Breast epithelium (tissue), 4 donors: ENCODE measurements at regions not wholly inside any gene's neighbourhood (a gene's known extent, or its start where the extent isn't known, plus 50 kb on each side); places are given as distances from the start of the nearest gene placed in this dataset.

Source experiments
- DNase-seq, 2 donors: peaks; one replicate each; pipeline ENCODE4 v3.0.0-alpha.2; 2019; ENCODE audit warnings: low spot score in 2 of 2
- H3K27ac ChIP-seq, 2 donors: fragments of 200-600 bp; sonication (generic) in 1 of 2; one replicate each; pipeline ENCODE4 v1.5.1; 2016 to 2019; ENCODE audit warnings: mild to moderate bottlenecking in 1 of 2
- H3K27me3 ChIP-seq, 2 donors: fragments of 200-600 bp; sonication (generic) in 1 of 2; one replicate each; pipeline versions ENCODE4 v1.5.1 to v1.6.0; 2017 to 2019; ENCODE audit warnings: control low read depth in 1 of 2, mild to moderate bottlenecking in 1 of 2
- H3K36me3 ChIP-seq: fragments of 200-600 bp; one replicate; pipeline ENCODE4 v1.5.1; 2019
- H3K4me1 ChIP-seq, 2 donors: fragments of 200-600 bp; sonication (generic); one replicate each; pipeline ENCODE4 v1.5.1; 2016 to 2019; ENCODE audit warnings: control low read depth in 1 of 2
- H3K4me3 ChIP-seq, 3 donors: fragments of 200-600 bp; sonication (generic); 1 replicate in 2 of 3; 2 replicates in 1 of 3; pipeline ENCODE4 v1.5.1; 2016 to 2019; ENCODE audit warnings: mild to moderate bottlenecking in 3 of 3, moderate library complexity in 2 of 3
- H3K9me3 ChIP-seq, 2 donors: fragments of 200-600 bp; sonication (generic) in 1 of 2; one replicate each; pipeline ENCODE4 v1.5.1; 2016 to 2019; ENCODE audit warnings: control low read depth in 1 of 2
- POLR2A ChIP-seq: fragments of 450-650 bp; IDR thresholded peaks from one replicate; pipeline ENCODE4 v1.6.1; 2016; ENCODE audit warnings: antibody characterized with exemption, mild to moderate bottlenecking, moderate library complexity
- POLR2AphosphoS5 ChIP-seq, 3 donors: sonication (generic); formaldehyde crosslinking; IDR thresholded peaks; one replicate each; pipeline ENCODE4 v1.6.1; 2017; ENCODE audit warnings: antibody characterized with exemption in 3 of 3
- intact Hi-C: fragments of 100-400 bp; cut with DNase I; formaldehyde crosslinking; loops from one replicate; pipeline ENCODE4 v1.15.1; 2023; ENCODE audit warnings: low total_unique reads
- TF ChIP-seq, protein P1 (sequence below), 3 donors: fragments of 450-650 bp; IDR thresholded peaks; one replicate each; pipeline ENCODE4 v1.5.1; 2016 to 2017; ENCODE audit warnings: antibody characterized with exemption in 3 of 3, mild to moderate bottlenecking in 3 of 3, moderate library complexity in 3 of 3

GRCh38 chr14:39562175-39562574, 129.9 kb upstream of the FBXO33 start:
- H3K9me3 ChIP-seq: peaks cover 8 to 16% of the 10 kb centered on the region in 2 donors
- no peak overlapping the region for H3K4me3 ChIP-seq
- H3K27ac ChIP-seq: no peak overlapping the region
- no peaks in the 10 kb centered on the region for H3K27me3 ChIP-seq
- H3K4me1 ChIP-seq: no peaks in the 10 kb centered on the region
- intact Hi-C loops: no loop called here
- TF ChIP-seq POLR2AphosphoS5 (IDR thresholded peaks at IDR 0.05) (no peak), POLR2A (no peak)
- TF ChIP-seq, protein P1, sequence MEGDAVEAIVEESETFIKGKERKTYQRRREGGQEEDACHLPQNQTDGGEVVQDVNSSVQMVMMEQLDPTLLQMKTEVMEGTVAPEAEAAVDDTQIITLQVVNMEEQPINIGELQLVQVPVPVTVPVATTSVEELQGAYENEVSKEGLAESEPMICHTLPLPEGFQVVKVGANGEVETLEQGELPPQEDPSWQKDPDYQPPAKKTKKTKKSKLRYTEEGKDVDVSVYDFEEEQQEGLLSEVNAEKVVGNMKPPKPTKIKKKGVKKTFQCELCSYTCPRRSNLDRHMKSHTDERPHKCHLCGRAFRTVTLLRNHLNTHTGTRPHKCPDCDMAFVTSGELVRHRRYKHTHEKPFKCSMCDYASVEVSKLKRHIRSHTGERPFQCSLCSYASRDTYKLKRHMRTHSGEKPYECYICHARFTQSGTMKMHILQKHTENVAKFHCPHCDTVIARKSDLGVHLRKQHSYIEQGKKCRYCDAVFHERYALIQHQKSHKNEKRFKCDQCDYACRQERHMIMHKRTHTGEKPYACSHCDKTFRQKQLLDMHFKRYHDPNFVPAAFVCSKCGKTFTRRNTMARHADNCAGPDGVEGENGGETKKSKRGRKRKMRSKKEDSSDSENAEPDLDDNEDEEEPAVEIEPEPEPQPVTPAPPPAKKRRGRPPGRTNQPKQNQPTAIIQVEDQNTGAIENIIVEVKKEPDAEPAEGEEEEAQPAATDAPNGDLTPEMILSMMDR (IDR thresholded peaks at IDR 0.05): no peak
- no peak for DNase-seq
- no peaks in the 10 kb centered on the region for H3K36me3 ChIP-seq

- no peak overlapping the region for H3K4me3 ChIP-seq
- H3K4me1 ChIP-seq: no peaks in the 10 kb centered on the region
- intact Hi-C loops: no loop called here
- no peaks in the 10 kb centered on the region for H3K36me3 ChIP-seq
- H3K27me3 ChIP-seq: no peaks in the 10 kb centered on the region
- peaks cover 8 to 18% of the 10 kb centered on the region in 2 donors for H3K9me3 ChIP-seq
- DNase-seq: no peak
- H3K27ac ChIP-seq: no peak overlapping the region
- TF ChIP-seq, protein P1 (IDR thresholded peaks at IDR 0.05): no peak
Observed at GRCh38 chr14:39558525-39558924, 126.3 kb upstream of the FBXO33 start.

DNA sequence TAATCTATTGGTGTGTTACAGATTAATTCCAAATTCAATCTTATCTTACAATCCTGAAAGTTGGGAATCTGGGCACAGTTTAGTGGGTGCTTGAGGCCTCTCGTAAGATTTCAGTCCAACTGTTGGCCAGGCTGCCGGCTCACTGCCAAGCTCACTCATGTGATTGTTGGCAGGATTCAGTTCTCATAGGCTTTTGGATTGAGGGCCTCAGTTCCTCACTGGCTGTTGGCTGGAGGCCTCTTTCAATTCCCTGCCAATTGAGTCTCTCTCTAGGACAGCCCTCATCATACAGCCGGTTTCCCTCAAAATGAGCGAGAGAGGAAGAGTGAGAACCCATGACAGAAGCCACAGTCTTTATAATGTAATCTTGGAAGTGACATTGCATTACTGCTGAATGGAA, 123.5 kb upstream of the FBXO33 start:
- DNase-seq: no peak
- intact Hi-C loops: no loop called here
- peaks cover under 1 to 18% of the 10 kb centered on the region in 2 donors for H3K9me3 ChIP-seq

GRCh38 chr14:39554576-39554975, 122.3 kb upstream of the FBXO33 start:
- H3K27me3 ChIP-seq: no peaks in the 10 kb centered on the region
- no peak overlapping the region for H3K27ac ChIP-seq
- H3K4me1 ChIP-seq: no peaks in the 10 kb centered on the region
- TF ChIP-seq, protein P1 (IDR thresholded peaks at IDR 0.05): no peak
- TF ChIP-seq POLR2AphosphoS5 (IDR thresholded peaks at IDR 0.05): no peak
- TF ChIP-seq POLR2A: no peak
- intact Hi-C loops: no loop called here
- DNase-seq: no peak
- H3K36me3 ChIP-seq: no peaks in the 10 kb centered on the region
- no peak overlapping the region for H3K4me3 ChIP-seq
- peaks cover 0 to 18% of the 10 kb centered on the region in 2 donors for H3K9me3 ChIP-seq

More for the DNA sequence above, 123.5 kb upstream of the FBXO33 start:
- H3K36me3 ChIP-seq: no peaks in the 10 kb centered on the region
- TF ChIP-seq POLR2AphosphoS5 (IDR thresholded peaks at IDR 0.05): no peak
- no peaks in the 10 kb centered on the region for H3K27me3 ChIP-seq
- no peak overlapping the region for H3K27ac ChIP-seq
- no peak overlapping the region for H3K4me3 ChIP-seq
- H3K4me1 ChIP-seq: no peaks in the 10 kb centered on the region

- H3K27me3 ChIP-seq: no peaks in the 10 kb centered on the region
- intact Hi-C loops: no loop called here
- no peaks in the 10 kb centered on the region for H3K4me1 ChIP-seq
- no peak overlapping the region for H3K4me3 ChIP-seq
- no peak for DNase-seq
- H3K36me3 ChIP-seq: no peaks in the 10 kb centered on the region
- no peak overlapping the region for H3K27ac ChIP-seq
- no peak for TF ChIP-seq POLR2AphosphoS5 (IDR thresholded peaks at IDR 0.05)
- no peak for TF ChIP-seq POLR2A
- TF ChIP-seq, protein P1 (IDR thresholded peaks at IDR 0.05): no peak
- H3K9me3 ChIP-seq: peaks cover 0 to 19% of the 10 kb centered on the region in 2 donors
Observed at GRCh38 chr14:39548358-39548757, 116.1 kb upstream of the FBXO33 start.

DNA sequence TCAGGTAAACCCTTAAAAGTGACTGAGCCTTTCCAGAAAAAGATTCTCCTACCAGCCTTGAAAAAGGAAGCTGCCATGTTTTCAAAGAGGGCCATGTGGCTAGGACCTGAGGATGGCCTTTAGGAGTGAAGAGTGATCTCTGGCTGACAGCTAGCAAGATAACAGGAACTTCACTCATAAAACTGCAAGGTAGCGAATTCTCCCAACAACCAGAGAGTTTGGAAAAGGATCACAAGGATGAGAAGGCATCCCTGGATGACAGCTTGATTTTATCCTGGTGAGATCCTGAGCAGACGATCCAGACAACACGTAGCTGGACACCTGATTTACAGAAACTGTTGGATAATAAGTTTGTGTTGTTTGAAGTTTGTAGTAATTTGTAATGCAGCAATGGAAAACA, 115.6 kb upstream of the FBXO33 start:
- Histone ChIP-seq H3K4me3 (no peak overlapping the region), H3K36me3 (no peaks in the 10 kb centered on the region), H3K4me1 (no peaks in the 10 kb centered on the region), H3K27ac (no peak overlapping the region), H3K27me3 (no peaks in the 10 kb centered on the region), H3K9me3 (peaks cover 0 to 24% of the 10 kb centered on the region in 2 donors)
- no peak for DNase-seq
- intact Hi-C loops: no loop called here
- TF ChIP-seq, protein P1 (IDR thresholded peaks at IDR 0.05): no peak
- no peak for TF ChIP-seq POLR2A
- TF ChIP-seq POLR2AphosphoS5 (IDR thresholded peaks at IDR 0.05): no peak
